Right lung (tissue), 2 donors: ENCODE measurements at regions not wholly inside any gene's neighbourhood (a gene's known extent, or its start where the extent isn't known, plus 50 kb on each side); places are given as distances from the start of the nearest gene placed in this dataset.
"Not testable (repeated sequence)": the region's sequence is repeated elsewhere in the genome, so short reads cannot be mapped to it uniquely, and the experiment has no call there.

Source experiments
- DNase-seq, 2 donors: peaks; one replicate each; pipeline ENCODE4 v3.0.0-alpha.2; 2013

DNA sequence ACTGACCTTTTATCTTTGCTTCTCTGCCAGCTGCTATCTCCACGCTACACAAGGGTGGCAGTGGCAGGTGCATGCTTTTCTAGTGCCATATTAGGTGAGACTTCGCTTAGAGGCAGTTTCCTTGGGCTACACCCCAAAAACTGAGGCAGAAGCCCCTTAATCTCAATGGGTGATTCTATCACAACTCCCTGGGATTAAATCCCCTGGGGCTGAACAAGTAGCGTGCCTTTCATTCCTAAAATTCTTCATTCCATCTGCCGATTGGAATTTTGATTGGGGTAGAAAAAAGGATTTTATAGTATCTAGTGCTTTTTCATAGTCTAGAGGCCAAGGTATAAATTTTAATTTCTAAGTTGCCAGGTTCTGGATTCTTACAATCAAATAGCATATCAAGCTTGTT is 1040.5 kb upstream of the ACVR2A start:
- DNase-seq: no peak

DNA sequence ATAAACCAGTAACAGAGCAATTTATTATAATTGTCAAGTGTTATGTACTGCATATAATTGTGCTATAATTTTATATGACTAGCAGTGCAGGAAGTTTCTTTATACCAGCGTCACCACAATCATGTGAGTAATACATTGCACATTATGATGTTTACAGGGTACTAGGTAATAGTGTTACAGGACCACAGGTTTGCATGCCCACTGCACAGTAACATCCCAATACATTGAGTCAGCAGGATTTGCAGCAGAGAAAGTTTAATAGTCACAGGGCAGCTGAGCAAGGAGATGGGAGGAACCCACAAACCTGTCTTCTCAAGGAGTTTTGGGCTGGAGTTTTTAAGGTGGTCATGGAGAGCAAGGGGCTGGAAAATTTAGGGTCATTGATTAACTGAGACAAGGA is 1042.9 kb upstream of the ACVR2A start:
- no peak for DNase-seq

DNA sequence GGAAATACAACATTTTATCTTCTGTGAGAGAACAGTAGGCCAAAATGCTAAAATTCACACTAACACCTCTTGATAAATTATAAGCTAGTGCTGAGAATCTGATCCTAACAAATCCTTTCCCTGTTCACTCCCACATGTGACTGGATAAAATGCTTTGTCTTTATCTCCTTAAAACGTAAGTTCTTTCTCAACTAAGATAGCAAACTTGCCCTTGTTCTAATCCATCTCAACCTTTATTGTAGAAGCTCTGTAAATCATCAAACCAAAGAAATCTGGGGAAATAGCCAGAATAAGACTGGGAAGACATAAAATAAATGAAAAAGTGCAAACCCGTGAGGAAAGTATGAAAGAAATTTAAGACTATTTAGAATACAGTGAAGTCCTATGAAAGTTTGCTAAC is 1058.4 kb upstream of the ACVR2A start:
- DNase-seq: no peak

DNA sequence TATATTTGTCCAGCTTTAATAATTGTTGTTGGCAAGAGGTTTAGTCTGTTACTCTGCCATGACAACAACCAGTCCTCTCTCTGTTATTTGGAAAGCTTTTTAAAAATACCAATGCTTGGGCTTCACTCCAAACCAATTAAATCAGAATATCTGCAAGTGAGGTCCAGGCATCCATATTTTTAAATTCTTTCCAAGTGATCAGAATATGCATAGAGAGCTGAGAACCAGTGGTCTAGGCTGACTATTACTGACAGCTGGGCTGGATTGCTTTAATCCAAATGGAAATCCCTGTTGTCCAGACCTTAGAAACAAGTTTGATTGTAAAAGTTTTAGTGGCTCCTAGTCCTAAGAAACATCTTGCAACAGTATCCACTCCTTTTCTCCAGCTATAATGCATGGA is 1059.7 kb upstream of the ACVR2A start:
- DNase-seq: peak; percentile 3 to 4

DNA sequence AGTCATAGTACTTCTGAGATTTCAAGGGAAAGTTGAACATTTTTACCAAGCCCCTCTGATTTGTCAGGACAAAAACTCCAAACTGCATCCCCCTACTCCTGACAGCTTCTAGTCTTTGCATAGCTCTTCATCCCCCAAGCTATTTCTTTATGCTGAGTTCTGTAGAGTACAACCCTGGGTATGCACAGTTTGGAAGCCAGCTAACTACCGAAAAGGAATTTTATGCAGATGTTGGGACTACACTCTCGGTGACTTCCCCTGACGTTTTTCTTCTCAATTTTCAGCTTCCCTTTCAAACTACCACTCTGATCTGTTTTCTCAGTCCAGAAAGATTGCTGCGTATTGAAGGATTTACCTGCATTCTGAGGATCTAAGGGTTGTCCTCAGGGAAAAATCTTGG is 1060.2 kb upstream of the ACVR2A start:
- no peak for DNase-seq

DNA sequence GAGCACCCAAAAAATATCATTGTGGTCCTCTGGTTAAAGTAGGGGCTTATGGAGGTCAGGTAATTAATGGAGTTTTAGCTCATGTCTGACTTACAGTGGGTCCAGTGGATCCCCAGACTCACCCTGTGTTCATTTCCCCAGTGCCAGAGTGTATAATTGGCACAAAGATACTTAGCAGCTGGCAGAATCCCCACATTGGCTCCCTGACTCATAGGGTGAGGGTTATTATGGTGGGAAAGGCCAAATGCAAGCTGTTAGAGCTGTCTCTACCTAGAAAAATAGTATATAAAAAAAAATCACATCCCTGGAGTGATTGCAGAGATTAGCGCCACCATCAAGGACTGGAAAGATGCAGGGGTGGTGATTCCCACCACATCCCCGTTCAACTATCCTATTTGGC is 1067.6 kb upstream of the ACVR2A start:
- DNase-seq: no peak

DNA sequence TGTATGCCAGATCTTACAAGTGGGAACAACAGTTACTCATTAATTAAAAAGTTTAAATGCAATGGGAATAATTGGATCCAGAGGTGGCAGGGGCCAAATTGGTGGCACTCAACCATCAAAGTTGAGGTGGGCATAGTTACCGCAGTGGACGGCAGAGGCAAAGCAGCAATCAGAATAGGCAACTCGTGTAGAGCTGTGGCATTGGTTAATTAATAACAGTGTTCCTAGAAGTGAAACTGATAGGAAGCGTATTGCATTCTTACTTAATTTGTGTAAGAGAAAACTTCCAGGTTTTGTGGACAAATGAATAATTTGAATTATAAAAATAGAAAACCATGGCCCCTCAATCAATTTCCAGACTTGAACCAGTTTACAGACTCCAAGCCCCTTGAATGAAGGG is 1068.2 kb upstream of the ACVR2A start:
- no peak for DNase-seq

DNA sequence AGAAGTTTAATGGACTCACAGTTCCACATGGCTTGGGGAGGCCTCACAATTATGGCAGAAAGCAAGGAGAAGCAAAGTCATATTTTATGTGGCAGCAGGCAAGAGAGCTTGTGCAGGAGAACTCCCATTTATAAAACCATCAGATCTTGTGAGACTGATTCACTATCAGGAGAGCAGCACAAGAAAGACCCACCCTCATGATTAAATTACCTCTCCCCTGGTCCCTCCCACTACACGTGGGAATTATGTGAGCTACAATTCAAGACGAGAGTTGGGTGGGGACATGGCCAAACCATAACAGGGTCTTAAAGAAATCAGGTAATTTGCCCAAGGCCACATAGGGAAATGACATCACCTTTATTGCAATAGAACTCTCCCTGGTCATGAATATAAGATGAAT is 1073.3 kb upstream of the ACVR2A start:
- DNase-seq: no peak

DNA sequence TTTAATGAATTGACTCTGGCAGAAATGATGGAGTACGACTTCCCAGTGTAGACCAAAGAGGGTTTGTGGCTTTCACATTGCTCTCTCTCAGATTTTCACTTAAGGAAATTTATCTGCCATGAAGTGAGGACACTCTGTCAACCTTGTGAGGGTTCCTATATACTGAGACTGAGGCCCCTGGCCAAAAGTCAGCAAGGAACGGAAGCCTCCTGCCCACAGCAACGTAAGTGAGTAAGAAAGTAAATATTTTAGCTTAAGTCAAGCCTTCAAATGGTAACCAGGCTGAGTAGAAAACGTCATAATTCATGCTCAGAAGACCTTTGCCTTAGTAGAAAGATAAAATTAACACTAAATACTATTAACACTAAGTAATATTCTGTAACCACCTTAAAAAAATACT is 1080.5 kb upstream of the ACVR2A start:
- no peak for DNase-seq

DNA sequence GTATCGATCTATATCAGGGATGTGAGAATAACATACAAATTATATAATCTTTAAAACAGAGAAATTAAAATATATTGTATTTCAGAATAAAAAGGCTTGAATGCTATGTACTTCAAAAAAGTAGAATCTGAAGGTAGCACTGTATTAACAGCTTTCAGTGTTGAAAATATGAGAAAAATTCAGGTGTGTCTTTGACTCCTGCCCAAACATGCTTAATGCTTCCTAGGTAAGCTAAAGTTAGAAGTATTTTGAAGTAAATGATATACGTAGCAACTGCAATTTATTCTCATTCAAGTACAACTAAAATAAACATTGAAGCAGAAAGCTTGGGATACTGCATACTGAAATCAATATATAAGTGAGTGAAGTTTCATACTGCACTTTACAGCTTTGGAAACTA is 1082.0 kb upstream of the ACVR2A start:
- DNase-seq: no peak

DNA sequence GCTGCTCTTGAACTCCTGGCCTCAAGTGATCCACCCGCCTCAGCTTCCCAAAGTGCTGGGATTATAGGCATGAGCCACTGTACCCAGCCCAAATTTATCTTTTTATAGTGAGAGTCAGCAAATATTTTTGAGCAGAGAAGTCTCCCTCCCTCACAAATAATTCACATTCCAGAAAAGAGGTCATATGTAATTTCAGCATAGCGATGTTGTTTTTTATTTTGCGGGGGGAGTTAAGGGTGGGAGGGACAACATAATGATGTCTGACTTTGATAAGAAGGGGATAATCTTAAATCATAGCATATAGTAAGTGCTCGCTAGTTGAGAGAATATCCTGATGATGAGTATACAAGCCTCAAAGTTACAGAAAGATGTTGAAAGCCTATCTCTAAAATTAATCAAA is 1090.2 kb upstream of the ACVR2A start:
- no peak for DNase-seq

DNA sequence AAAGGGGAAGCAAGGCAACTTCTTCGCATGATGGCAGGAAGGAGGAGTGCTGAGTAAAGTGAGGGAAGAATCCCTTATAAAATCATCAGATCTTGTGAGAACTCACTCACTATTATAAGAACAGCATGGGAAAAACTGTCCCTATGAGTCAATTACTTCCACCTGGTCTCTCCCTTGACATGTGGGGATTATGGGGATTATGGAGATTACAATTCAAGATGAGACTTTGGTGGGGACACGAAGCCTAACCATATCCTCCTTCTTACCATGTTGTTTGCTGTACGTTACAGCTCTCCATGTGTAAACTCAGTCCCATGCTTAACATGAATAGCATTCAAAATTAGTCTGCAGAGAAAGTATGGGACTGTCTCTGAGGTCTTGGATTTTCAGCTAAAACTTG is 1096.8 kb upstream of the ACVR2A start:
- no peak for DNase-seq

DNA sequence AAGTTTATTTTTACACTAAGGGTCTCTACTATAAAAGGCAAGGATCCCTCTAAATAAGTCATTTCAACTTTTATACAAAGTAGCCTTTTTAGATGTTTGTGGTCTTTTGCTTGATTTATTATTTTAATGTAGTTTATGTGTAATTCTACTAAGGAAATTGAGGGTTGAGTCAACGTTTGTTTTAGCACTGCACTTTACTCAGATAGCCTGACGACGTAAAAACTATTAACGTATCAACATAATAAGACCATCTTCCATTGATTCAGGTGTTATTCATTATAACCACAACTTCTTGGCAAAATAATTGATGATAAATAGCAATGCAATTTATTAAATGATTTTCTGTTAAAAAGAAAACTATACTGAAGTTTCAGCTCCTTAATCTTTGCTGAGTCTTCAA is 1103.6 kb upstream of the ACVR2A start:
- no peak for DNase-seq

DNA sequence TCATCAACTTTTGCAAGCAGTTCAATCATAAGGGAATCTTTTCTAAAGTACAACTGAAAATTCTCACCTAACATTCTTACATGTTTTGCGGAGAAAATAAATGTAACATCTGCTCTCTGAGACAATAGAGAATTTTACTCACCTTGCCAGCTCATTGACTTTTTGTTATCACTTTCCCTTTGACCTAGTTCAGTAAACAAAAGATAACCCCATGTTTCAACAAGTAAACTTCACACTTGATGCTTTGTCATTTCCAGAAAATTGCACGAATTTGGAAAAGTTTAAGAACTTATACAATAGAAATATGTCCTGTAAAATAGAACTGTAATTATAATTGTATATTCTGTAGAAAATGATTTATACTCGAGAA is 1110.0 kb upstream of the ACVR2A start:
- no peak for DNase-seq

DNA sequence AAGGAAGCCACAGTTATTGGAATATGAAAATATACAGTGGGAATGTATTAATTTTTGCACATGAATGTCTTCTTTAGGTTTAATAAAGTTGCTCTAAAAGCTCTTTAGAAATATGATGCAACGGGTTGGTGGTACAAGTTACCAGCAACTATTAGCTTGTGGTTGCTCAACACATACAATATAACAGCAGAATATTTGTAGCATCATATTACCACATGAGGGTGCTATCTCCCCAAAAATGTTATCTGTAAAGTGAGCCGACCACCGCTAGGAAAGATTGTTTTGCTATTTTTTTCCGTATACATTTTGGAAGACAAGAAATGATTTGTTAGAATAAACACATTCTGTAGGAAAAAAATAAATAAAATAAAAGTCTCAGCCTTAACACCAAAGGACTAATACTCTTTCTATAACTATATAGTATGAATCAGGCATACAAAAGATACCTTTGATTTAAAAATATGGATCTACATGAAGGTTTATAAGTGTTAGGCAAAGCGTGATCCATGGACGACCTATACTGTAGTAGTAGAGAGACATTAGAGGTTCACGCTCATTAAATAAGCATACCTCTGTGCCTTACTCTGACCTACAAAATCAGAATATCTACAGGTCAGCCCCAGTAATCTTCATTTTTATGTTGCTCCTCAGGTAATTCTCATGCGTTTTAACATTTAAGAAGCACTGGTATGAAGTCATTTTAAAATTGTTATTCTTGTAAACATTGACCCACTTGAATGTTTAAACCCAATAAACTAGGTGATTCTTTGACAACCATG is 1110.6 kb upstream of the ACVR2A start:
- DNase-seq: peak; percentile 65 to 73

DNA sequence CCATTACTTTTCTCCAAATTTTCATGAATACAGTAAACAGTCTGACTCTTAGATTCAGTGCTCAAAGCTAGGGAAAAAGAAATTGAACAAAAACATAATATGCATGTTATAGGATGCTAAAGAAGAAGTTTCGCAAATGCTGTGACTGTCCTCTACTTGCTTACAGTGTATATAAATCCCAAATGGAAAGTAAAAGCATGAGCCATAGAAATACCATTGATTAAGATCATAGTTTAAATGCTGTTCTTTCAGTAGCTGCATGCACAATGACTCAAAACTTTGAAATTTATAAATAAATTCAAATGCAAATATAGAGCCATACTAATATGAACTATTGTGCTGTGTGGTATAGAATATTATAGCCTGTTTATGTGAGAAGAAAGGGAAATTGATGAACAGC is 1113.9 kb upstream of the ACVR2A start:
- DNase-seq: no peak

DNA sequence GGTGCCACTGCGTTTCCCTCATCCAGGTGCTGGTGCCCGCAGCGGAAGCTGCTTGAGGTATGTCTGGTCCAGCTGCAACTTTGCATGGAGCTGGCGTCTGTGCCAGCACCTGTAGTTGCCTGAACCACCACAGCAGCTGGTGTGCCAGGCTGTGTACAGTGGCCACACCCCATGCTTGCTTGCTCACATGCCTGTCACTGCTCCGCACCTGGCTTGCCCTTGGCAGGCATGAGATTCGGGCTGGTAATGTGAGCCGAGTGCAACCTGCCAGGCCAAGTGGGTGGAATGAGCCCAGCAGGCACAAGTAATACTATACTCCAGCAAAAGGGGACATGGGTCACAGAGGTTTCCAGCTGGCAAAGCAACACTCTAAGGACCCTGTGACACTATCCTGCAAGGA is 1123.3 kb upstream of the ACVR2A start:
- DNase-seq: no peak

DNA sequence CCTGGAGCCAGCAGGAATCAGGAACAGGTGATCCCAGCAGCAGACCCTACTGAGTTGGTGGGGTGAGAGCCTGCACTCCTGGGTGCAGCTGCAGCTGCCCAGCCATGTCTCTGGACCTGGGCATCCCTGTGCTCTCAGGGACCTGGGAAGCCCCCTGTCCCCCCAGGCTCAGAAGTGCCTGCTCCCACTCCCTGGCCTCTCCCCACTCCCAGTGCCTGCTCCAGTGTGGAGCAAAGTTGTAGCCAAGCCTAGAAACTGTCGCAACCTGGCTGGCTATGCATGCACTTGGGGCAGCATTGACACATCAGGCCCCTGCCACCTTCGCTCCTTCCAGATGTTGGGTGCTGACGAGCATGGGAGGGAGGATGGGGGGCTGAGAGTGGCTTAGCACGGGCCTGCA is 1124.7 kb upstream of the ACVR2A start:
- no peak for DNase-seq

DNA sequence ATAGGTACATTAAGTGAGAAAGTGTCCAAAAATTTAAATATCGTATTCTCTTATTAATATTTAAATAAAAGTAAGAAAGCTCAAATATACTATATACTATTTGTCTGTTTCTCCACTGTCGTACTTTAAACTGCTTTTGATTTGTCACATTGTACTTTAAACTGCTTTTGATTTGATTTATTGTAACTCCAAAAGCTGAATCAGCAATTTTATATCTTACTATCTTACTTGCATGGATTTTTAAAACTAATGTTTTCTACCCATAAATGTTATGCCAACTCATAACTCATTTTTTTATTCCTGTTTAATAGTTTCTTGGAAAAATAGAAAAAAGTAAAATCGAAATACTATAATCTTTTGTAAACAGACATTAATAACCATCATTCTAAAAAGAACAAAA is 1128.2 kb upstream of the ACVR2A start:
- no peak for DNase-seq

DNA sequence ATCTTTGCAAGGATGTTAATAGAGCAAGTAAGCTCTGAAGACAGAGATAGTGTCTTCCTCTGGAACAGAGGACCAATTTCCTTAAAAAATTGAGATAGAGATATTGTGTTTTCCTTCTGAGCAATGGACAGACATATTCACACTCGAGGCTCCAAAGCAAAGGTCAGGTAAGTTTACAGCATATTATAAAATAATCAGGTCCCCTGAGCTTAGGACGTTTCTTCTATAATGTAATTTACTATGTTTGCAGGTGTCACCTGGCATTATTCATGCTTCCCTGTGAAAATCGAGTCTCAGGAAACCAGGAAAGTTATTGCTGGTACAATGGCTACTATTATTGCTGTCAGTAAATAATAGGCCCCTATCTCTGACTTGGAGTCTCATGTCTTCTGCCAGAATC is 1135.8 kb upstream of the ACVR2A start:
- DNase-seq: no peak

DNA sequence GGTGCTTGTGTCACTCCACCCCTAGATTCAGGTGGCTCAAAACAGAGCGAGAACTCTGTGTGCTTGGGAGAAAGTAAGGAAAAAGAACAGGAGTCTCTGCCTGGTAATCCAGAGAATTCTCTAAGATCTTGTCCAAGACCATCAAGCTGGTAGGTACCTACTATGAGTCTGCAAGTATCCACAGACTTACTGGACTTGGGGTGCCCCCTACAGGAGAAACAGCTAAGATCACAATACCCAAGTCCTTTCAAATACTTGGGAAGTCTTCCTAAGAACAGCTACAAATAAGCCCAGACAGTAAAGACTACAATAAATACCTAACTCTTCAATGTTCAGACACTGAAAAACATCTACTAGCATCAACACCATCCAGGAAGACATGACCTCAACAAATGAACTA is 1143.6 kb upstream of the ACVR2A start:
- no peak for DNase-seq

DNA sequence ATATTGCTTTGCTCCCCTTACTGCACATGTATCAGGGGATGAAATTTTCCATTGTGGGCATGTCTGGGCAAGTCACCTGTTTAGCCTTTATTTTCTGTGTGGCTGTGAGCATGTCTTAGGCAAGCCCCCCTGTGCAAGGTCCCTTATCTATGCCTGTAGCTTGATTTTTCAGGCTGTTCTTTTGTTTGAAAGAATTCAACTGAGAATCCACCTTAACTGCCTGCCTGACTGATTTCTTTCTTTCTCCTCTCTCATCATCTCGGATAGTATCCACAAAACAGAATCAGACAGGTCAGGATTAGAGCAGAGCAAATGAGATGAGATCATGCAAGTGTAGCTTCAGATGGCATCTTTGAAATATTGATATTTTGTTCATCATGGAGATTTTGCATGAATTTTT is 1147.5 kb upstream of the ACVR2A start:
- no peak for DNase-seq

DNA sequence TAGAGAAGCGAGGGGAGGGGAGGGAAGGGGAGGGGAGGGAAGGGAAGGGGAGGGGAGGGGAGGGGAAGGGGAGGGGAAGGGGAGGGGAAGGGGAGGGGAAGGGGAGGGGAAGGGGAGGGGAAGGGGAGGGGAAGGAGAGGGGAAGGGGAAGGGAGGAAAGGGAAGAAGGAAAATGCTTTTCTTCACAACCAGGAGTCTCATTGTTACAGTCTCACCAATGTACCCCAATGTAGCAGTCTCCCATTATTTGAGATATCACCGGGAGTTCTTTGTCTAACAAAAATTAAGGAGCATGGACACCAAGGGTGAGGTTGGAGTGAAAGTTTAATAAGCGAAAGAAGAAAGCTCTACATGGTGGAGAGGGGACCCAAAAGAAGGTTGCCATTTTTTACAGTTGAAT is 1148.0 kb upstream of the ACVR2A start:
- not testable (repeated sequence) for DNase-seq

DNA sequence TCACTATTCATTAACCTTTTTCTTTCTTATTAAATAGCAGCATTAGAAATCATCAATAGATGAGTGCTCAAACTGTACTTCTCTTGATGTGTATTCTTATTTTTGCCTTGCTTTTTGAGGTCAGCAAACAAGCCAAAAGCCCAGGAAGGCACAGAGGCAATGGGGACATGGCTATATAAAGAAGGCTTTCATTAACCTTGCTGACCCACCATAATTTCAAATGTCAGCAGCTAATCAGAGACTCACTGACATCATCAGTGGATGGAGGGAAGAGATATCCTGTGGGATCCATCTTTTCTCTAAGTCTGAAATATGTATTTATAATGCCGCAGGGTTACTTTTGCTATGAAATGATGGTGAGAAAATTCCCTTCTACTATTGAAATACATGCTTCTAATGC is 1162.8 kb upstream of the ACVR2A start:
- no peak for DNase-seq

DNA sequence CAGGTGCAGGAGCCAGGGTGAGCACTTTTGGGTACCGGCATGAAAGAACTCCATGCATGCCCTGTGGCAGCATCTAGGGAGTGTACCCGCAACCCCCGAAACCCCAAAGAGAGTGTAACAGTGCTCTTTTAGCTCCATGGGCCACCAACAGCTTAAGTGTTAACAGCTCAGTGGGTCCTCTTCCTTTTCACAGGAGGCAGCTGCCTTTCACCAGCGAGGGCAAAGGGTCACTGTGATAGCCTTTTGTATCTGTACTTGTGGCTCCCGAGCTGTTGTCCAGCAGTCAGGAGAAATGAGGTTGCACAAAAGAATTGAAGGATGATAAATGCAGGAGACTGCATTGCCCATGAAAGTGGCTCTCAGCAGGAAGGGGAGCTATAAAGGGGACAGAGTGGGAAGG is 1166.3 kb upstream of the ACVR2A start:
- no peak for DNase-seq
